ENCODE measurements at regions not wholly inside any gene's neighbourhood (a gene's known extent, or its start where the extent isn't known, plus 50 kb on each side); places are given as distances from the start of the nearest gene placed in this dataset.
"Not testable (repeated sequence)": the region's sequence is repeated elsewhere in the genome, so short reads cannot be mapped to it uniquely, and the experiment has no call there.

DNA sequence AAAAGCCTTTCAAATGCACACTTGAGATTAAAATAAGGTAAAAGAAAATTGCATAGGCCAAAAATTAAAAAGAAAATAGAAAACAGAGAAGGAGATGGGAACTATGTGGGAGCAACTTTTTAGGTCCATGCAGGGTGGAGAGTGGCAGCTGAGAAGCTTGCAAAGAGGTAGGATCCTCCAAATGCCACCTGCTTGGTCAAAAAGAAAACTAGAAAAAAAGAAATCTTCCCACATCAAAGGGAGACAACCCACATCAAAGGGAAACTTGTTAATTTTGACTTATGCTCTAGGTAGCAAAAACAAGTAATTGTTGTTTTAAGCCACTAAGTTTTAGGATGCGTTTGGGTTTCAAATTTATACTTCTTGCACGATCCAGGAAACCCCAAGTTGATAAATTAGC, 342.9 kb downstream of the IL20RB start:
- DNase-seq, result no peak

DNA sequence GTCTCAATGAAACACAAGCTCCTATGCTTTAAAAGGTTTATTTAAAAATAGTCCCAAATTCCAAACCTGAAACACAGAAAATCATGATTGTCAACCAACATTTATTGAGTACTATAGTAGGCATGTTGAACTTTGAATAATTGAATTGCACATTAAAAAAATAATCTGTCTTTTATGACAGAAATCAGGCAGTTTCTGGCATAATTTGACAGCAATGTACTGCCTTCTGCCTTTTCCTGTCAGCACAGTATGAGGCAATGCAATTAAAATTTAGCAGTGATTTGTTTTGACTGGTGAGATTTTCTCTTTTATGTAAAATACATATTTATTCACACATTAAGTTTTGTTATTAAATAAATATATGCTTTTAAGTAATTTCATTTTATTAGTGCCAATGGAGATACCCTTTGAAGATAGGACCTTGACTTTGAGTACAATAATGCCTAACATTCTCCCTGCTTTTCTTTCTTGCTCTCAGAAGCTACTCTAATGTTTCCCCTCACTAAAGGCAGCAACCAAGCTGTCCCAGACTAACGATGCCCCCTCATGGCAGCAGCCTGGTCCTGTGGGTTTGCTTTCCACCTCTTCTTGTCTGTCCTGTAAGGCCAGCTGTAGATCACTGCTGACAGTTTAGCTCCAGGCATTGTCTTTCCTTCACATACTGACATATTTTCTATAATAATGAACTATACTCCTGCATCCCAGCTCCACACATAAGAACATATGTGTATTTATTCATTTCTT, 346.7 kb downstream of the IL20RB start:
- no peak for DNase-seq

DNA sequence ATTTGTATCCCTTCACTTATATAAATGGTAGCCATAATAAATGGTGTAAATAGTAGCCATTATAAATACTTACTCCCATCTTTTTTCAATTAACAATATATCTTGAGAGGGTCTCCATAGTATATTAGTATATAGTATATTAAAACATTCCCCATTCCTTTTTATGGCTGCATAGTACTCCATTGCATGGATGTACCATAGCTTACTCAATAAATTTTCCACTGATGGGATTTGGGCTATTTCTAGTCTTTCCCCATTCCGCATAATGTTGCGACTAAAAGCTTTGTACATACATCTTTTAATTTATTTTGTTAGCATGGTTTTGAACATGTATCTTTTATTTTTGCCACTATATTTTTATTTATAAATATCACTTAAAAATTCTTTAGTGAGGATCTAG, 366.3 kb downstream of the IL20RB start:
- DNase-seq, result no peak

DNA sequence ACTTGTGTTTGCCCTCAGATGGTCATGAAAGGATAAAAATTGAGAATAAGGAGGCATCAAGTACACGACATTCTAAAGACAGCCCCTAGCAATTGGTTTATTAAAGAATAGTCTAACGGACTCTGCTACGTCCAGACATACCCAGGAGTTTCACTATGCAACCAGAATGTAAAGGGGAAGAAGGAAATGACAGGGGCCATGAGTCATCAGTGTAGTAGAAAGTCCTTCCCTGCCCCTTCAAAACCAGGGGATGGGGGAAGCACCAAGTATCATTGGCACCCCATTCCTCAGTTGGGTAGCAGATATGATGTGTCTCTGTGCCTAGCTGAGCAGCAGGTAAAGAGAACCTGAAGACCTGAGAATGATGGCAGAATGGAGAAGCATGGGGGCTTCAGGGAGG, 367.4 kb downstream of the IL20RB start:
- DNase-seq, result no peak

DNA sequence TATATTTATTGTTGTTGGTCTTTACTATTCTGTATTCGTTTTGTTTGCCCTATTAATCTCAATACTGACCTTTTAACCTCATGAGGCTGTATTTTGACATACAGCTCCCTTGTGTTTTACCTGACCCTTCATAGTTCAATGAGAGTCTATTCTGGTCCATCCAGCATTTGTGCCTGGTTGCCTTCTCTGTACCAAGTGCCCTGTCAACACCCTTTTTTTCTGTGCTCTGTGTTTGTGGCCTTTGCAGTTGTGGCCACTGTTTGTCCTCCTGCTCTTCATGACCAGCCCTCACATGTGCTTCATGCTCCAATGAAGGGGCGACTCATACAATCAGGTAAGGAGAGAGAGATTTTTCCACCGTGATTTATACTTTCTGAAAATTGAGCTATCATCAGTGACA, 368.2 kb downstream of the IL20RB start:
- DNase-seq, result no peak

DNA sequence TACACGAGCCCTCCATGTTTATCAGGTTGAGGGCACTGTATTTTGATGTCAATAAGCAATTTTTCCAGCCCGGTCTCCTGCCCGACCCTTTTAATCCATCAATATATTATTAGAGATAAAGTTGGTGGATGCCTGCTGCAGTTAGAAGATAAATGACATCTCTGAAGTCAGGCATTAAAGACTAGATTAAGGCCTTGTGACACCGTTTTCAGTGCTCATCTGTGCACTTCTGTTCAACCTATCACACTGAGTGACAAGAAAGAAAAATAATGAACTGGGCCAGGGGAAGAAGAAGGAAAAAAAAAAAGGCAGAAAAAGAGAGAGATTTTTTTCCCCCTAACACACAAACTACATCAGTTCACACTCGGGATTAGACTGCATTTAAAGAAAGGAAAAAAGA, 371.8 kb downstream of the IL20RB start:
- DNase-seq, result no peak

DNA sequence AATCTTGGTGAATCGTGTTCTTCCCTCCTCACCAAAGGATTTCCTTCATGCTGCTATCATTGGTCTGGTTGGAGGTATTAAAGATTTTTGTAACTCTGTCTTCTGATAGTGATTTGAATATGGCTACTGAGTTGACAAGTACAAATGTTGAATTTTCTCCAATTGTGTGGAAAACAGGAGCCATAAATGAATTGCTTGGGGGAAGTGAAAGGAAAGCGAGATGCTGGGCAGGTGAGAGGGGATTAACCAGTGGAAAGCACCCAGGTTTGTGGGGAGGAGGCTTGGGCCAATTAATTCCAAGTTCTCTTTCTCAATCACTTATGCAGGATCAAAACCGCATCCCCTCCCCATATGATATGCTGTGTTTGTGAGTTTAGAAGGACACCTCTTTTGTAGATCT, 372.5 kb downstream of the IL20RB start:
- DNase-seq, result no peak

DNA sequence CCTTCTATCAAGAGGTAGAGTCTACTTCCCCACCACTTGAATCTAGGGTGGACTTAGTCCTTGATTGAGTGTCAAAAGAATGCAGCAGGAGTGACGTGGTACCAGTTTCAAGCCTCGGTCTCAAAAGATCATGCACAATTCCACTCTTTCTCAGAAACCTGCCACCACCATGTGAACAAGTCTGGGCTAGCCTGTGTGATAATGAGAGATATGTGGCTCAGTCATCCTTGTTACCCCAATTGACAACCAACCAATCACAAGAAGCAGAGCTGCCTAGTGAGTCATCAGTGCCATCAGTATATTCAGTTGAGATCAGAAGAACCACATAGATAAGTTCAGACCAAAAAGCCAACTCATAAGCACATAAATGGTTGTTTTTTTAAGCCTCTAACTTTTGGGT, 374.5 kb downstream of the IL20RB start:
- no peak for DNase-seq

DNA sequence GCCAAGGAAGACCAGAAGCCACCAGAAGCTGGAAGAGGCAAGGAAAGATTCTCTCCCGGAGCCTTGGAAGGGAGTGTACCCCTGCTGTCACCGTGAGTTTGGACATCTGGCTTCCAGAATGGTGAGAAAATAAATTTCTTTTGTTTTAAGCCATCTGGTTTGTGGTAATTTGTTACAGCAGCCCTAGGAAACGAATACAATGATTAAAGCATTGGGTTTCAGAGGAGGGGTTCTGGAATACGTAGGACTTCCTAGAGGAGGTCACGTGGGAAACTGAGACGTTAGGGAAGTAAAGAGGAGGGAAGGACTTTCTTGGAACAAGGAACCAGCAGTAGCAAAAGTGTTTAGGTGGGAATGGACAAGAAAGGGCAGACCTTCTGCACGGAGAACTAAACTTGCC, 377.7 kb downstream of the IL20RB start:
- DNase-seq, result no peak

DNA sequence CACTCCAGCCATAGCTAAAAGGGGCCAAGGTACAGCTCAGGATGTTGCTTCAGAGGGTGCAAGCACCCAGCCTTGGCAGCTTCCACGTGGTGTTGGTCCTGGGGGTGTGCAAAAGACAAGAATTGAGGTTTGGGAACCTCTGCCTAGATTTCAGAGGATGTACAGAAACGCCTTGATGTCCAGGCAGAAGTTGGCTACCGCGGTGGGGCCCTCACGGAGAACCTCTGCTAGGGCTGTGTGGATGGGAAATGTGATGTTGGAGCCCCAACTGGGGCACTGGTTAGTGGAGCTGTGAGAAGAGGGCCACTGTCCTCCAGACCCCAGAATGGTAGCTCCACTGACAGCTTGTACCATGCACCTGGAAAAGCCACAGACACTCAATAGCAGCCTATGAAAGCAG, 380.6 kb downstream of the IL20RB start:
- not testable (repeated sequence) for DNase-seq

DNA sequence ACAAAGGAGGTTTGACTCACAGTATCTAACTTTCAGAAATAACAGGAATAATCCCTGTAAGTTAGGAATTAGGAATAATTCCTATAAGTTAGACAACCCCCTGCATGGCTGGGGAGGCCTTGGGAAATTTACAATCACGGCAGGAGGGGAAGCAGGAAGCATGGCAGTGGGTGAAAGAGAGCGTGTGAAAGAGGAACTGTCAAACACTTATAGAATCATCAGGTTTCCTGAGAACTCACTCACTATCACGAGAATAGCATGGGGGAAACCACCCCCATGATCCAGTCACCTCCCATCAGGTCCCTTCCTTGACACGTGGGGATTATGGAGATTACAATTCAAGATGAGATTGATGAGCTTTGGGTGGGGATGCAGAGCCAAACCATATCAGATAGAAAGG, 385.5 kb downstream of the IL20RB start:
- DNase-seq, result no peak

DNA sequence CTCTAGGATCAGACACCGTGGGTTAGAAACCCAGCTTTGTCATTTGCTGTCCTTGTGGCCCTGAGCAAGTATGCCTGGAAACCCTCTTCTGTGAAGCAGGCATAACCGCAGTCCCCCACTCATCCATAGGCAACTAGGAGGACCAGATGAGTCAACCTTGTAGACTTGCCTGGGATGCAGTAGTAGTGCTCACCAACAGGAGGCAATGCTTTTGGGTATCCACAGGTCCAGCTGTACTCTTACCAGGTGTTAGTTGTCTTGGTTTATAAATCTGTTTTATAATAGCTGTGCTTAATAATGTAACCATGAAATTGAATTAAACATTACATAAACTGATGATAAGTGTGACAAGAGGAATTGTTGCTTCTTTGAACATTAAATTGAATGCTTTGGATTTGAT, 389.3 kb downstream of the IL20RB start:
- no peak for DNase-seq

DNA sequence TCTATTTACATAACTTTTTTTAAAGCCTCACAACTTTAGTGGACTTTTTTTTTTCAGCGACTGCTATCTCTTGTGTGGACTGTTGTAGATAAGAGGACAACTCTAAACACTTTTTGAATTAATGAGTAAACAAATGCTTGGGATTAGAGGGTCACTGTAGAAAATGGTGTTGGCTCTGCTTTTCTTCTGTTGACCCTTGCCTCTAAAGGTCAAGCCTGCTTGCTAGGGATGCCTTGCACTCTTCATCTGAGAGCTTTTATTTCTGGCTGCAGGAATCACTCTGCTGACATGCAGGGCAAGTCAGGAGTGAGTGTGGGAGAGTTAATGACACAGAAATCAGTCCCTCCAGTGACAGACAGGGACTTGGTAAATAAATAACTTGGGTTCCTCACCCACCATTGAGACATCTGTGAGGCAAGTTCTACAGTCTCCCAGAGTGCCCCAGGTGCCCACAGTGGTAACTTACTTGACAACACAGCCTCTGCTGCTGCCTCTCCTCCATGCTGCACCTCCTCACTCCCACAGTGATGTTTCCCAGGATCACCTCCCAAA, 390.1 kb downstream of the IL20RB start:
- DNase-seq, result no peak

DNA sequence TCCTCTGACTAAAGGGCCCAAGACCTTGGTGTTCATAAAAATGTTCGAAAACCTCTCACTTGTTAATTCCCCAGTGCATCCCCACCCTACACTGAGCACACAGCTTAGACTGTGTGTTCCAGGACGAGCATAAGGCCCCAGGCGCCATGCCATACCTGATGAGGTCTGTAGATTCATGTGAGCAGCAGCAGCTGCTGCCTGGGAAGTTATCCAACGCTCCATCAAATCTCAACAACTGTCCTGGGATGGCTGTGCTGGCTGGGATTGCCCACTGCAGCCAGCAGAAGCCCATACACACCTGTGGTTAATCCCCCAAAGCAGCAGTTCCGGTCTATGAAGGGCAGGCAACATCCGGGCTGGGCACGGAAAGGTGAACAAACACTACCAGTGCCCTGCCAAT, 391.2 kb downstream of the IL20RB start:
- no peak for DNase-seq

DNA sequence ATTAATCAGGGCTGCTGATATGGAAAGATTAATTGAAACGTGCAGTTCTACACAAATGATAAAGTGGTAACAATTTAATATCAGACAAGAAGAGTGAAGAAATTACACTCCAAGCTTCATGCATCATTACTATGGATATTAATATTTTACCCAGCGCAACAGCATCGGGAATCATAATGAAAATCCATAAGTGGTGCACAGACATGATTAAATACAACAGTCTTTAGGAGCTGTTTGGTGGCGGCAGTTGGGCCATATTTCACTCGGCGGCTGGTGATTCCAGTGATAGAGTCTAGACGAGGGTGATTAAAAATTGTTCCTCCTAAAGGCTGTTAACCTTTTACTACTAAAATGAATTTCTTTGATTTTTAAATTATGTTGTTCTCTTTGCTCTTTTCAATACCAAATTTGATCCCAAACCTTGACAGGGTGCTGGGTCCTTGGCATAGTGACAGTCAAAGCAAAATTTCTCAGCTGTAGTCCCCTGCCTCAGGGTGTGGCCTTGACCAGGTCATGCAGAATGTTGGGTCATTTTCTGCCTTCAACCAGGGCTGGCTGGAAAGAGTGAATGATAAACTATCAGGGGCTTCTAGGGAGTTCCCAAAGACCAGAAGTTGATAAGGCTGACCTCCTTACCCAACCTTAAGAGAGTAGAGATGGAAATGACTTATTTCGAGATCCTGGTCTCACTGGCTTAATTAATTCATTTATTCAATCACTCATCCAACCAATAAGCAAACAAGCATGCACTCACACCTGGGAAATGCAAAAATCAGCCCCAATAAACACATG, 392.0 kb downstream of the IL20RB start:
- no peak for DNase-seq

DNA sequence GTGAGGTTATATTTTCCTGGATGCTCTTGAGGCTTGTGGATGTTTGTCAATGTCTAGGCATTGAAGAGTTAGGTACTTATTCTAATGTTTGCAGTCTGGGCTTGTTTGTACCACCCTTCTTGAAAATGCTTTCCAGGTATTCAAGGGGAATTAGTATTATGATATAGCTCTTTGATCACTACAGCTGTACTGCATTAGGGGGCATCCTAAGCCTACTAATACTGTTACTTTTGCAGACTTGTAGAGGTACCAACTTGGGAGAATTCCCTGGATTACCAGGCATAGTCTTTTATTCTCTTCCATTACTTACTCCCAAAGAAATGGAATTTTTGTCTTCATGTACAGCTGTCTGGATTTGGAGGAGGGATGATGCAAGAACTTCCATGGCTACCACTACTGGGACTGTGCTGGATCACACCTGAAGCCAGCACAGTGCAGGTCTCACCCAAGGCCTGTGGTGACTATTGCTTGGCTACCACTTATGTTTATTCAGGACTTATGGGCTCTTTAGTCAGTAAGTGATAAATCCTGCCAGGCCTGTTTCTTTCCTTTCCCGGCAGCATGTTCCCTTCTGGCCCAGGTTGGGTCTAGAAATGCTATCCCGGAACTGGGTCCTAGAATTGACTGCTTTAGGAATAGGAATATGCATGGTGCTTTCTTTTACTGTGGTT, 402.9 kb downstream of the IL20RB start:
- DNase-seq, result no peak

DNA sequence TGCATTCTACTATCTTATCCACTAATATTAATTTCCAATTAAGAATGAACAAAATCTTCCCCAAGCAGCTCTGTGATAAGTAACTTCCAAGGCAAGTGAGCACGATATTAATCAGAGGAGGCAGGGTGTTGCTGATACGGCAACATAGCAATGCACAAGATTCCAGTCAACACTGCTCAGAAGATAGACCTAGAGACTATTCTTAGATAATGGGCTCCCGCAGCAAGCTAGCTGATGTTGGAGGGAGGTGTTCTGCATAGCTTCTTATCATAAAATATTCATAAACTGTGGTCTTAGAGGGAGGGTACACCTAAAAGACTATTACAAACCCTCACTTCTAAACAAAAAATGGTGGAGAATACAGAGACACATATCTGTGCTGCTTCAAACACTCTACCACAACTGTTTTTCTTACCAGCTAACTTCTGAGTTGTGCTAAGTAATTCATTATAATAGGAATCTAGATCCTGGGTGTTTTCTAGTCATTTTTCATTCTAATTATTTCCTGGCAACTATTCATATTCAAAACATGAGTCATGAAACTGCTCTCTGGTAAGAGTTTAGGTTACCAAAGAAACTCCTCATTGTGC, 382.0 kb upstream of the SOX14 start:
- DNase-seq, result no peak

DNA sequence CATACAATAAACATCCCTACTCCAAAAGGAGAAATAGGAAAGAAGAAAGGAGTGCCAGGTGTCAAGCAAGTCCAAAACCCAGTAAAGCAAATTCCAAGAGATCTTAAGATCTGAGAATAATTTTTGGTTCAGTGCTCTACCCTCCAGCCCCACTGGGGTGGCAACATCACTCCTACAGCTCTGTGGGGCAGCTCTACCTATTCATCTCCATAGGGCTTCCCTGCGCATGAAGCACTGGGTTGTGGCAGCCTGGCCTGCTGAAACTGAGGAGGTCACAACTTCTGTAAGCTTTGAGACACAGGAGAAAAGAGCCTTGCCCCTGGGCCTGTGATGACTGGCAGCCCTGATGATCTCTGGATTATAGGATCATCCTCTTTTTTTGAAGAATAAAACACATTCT, 378.2 kb upstream of the SOX14 start:
- no peak for DNase-seq

DNA sequence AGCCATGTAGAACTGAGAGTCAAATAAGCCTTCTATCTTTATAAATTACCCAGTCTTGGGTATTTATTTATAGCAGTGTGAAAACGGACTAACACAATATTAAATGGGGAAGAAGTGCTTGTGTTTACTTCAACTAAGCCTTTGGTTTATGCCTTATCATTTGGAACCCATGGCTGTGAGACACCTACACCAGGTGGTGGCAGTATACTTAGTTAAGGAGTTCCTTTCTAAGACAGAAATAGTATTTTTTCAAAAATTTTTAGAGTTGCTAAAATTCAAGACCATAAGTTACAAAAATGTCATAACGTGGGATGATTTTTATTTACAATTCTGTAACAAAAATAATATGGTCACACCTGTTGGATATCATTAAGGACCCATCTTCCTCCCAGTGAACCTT, 354.5 kb upstream of the SOX14 start:
- no peak for DNase-seq

DNA sequence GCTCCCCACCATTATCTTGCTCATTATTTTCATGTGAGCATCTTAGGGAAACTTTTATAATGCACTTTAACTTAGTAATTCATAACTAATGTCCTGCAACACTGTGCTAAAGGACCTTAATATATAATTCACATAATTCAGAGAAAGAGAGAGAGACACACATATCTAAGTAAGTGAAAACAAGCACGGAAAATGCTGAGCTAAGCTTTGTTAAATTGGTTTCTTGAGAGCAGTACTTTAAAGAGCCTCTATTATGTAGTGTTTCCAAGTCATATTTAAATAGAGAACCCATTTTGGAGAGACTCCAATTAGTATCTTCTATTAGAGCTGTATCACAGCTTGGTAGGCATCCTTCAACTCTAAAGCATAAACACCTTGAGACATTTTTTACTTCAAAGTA, 354.1 kb upstream of the SOX14 start:
- no peak for DNase-seq

DNA sequence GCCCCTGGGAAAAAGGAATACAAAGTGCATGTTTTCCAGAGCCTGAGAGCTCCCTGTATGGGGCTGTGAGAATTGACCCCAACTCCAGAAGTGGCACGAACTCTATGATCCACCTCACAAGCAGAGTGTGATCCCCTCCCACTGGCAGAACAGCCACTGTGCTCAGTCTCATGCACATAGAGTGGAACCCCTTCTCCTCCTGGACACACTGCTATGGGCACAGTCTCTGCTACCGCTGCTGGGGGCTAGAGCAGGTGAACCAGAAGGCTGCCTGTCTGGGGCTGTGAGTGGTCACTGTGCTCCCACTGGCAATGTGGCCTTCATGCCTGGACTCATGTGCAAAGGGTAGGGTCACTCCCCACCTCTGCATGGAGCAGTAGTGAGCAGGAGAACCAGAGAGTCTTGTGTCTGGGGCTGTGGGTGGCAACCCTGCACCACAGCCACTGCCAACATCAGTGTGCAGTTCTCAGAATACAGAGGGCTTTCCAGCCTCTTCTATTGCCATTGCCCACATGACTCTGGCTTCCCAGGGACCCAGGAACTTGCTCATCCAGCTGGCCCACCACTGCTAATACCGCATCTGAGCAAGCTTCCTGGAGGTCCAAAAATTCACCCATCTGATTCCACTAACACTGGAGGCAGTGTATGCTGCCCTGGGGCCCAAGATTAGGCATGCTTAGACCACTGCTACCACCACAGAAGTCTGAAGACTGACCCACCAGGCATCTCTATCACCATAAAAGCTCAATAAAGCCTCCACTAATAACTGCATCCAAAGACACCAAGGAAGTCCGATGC, 343.7 kb upstream of the SOX14 start:
- no peak for DNase-seq

DNA sequence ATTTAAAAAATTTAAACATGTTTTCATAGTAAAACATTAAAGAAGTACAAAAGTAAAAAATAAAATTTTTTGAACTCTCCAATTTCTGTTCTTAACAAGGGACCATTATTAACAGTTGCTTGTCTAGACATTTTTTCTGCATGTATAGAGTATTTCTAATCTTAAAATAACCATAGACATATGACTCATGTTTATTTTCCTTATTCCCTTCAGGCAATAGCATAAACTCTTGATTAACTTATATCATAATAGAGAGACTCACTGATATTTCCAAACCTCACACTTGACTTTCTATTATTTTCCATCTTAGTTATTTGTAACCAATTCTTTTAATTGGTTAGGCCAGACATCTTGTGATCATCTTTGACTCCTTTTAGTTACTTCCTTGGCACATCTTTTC, 325.6 kb upstream of the SOX14 start:
- no peak for DNase-seq

Measured in renal pelvis (tissue), 1 donor.